Testis (tissue), 2 donors: ENCODE measurements at regions not wholly inside any gene's neighbourhood (a gene's known extent, or its start where the extent isn't known, plus 50 kb on each side); places are given as distances from the start of the nearest gene placed in this dataset.
"Not testable (repeated sequence)": the region's sequence is repeated elsewhere in the genome, so short reads cannot be mapped to it uniquely, and the experiment has no call there.

Experiments
- DNase-seq: peaks from one replicate; pipeline ENCODE4 v3.0.0-alpha.2; 2019
- H3K27ac ChIP-seq, 2 donors: fragments of 200-600 bp; sonication (generic); one replicate each; pipeline ENCODE4 v1.5.1; 2019
- H3K27me3 ChIP-seq: fragments of 200-600 bp; sonication (generic); one replicate; pipeline ENCODE4 v1.5.1; 2019
- H3K36me3 ChIP-seq: fragments of 200-600 bp; sonication (generic); one replicate; pipeline ENCODE4 v1.5.1; 2017; ENCODE audit warnings: low read depth; ENCODE audit errors: missing control alignments
- H3K4me1 ChIP-seq: fragments of 200-600 bp; sonication (generic); one replicate; pipeline ENCODE4 v1.5.1; 2019
- H3K4me3 ChIP-seq, 2 donors: fragments of 200-600 bp; sonication (generic); one replicate each; pipeline ENCODE4 v1.5.1; 2017 to 2019
- H3K9me3 ChIP-seq: fragments of 200-600 bp; sonication (generic); one replicate; pipeline ENCODE4 v1.5.1; 2017
- CTCF ChIP-seq, 3 experiments: fragments of 450-650 bp in 2 of 3; fragments of 200-600 bp in 1 of 3; sonication (generic) in 1 of 3; IDR thresholded peaks; one replicate each; pipeline ENCODE4 v1.5.1; 2016 to 2019; ENCODE audit warnings: antibody characterized with exemption in 3 of 3, mild to moderate bottlenecking in 2 of 3, moderate library complexity in 1 of 3
- POLR2A ChIP-seq: fragments of 450-650 bp; IDR thresholded peaks from one replicate; pipeline ENCODE4 v1.6.1; 2017; ENCODE audit warnings: antibody characterized with exemption, mild to moderate bottlenecking, moderate library complexity
- WGBS, 2 donors: methylation state at CpG; one replicate each; pipeline ENCODE4 v1.1.5; 2018; 5-methylcytosine and 5-hydroxymethylcytosine counted together
- intact Hi-C: fragments of 100-400 bp; cut with DNase I; formaldehyde crosslinking; loops from one replicate; pipeline ENCODE4 v1.15.1; 2023; ENCODE audit warnings: low total_unique reads

GRCh38 chr2:242047963-242048362 lies 178.4 kb downstream of the RTP5 start:
- Histone ChIP-seq H3K4me1 (no peaks in the 10 kb centered on the region), H3K4me3 (peak overlapping the region in 1 of 2 donors; percentile 27), H3K27me3 (no peaks in the 10 kb centered on the region), H3K27ac (no peak overlapping the region), H3K36me3 (no peaks in the 10 kb centered on the region), H3K9me3 (no peaks in the 10 kb centered on the region)
- 63 to 67% methylated on average over 12 of the region's 12 CpGs for WGBS, 2 donors
- no peak for DNase-seq
- intact Hi-C loops = no loop called here
- no peak for TF ChIP-seq CTCF (IDR thresholded peaks at IDR 0.05)
- no peak for TF ChIP-seq POLR2A

GRCh38 chr2:242048479-242048878 lies 178.9 kb downstream of the RTP5 start:
- no peaks in the 10 kb centered on the region for H3K36me3 ChIP-seq
- H3K4me1 ChIP-seq = no peaks in the 10 kb centered on the region
- no peak overlapping the region for H3K27ac ChIP-seq
- no peaks in the 10 kb centered on the region for H3K9me3 ChIP-seq
- TF ChIP-seq CTCF (IDR thresholded peaks at IDR 0.05) (no peak), POLR2A (no peak)
- H3K4me3 ChIP-seq = no peak overlapping the region
- intact Hi-C loops = no loop called here
- no peak for DNase-seq
- no peaks in the 10 kb centered on the region for H3K27me3 ChIP-seq
- WGBS, 2 donors = 67 to 85% methylated on average over 2 of the region's 2 CpGs

GRCh38 chr2:242049492-242049891 lies 180.0 kb downstream of the RTP5 start:
- H3K36me3 ChIP-seq, H3K27me3 ChIP-seq, H3K4me1 ChIP-seq, DNase-seq, H3K27ac ChIP-seq, H3K9me3 ChIP-seq, intact Hi-C loops, H3K4me3 ChIP-seq: not testable (repeated sequence)
- 92 to 97% methylated on average over 7 of the region's 7 CpGs for WGBS, 2 donors

- Histone ChIP-seq H3K4me3 (no peak overlapping the region), H3K27me3 (no peaks in the 10 kb centered on the region), H3K36me3 (peaks cover under 1% of the 10 kb centered on the region), H3K4me1 (no peaks in the 10 kb centered on the region), H3K27ac (no peak overlapping the region), H3K9me3 (no peaks in the 10 kb centered on the region)
- 75 to 82% methylated on average over 1 of the region's 1 CpG for WGBS, 2 donors
- intact Hi-C loops = no loop called here
- TF ChIP-seq CTCF (IDR thresholded peaks at IDR 0.05) (no peak), POLR2A (no peak)
- DNase-seq = no peak
Observed at GRCh38 chr2:242051463-242051862, 181.9 kb downstream of the RTP5 start.

GRCh38 chr2:242052421-242052820 lies 182.9 kb downstream of the RTP5 start:
- intact Hi-C loops = no loop called here
- no peaks in the 10 kb centered on the region for H3K27me3 ChIP-seq
- no peak for DNase-seq
- no peaks in the 10 kb centered on the region for H3K9me3 ChIP-seq
- peaks cover 2% of the 10 kb centered on the region for H3K36me3 ChIP-seq
- H3K4me3 ChIP-seq = no peak overlapping the region
- TF ChIP-seq POLR2A = no peak
- no peak for TF ChIP-seq CTCF (IDR thresholded peaks at IDR 0.05)
- no peak overlapping the region for H3K27ac ChIP-seq
- 82 to 90% methylated on average over 10 of the region's 10 CpGs for WGBS, 2 donors
- H3K4me1 ChIP-seq = no peaks in the 10 kb centered on the region
